CD4-positive, alpha-beta T cell treated with Interleukin-17A for 4 hours (primary cell): ENCODE measurements at regions not wholly inside any gene's neighbourhood (a gene's known extent, or its start where the extent isn't known, plus 50 kb on each side); places are given as distances from the start of the nearest gene placed in this dataset.
"Not testable (repeated sequence)": the region's sequence is repeated elsewhere in the genome, so short reads cannot be mapped to it uniquely, and the experiment has no call there.

ENCODE experiments used
- DNase-seq: peaks from one replicate; pipeline ENCODE4 v3.0.0-alpha.2; 2020; ENCODE audit warnings: mixed read lengths

- DNase-seq = no peak
Observed at GRCh38 chr17:43315858-43316521, 82.2 kb upstream of the RNU2-1 start.

GRCh38 chr17:43315369-43315768 is 81.6 kb upstream of the RNU2-1 start:
- no peak for DNase-seq

GRCh38 chr17:43314611-43315011 is 80.8 kb upstream of the RNU2-1 start:
- no peak for DNase-seq

- no peak for DNase-seq
Observed at GRCh38 chr17:43312011-43312410, 78.2 kb upstream of the RNU2-1 start.

GRCh38 chr17:43309505-43310332 is 75.9 kb upstream of the RNU2-1 start:
- DNase-seq = no peak

- no peak for DNase-seq
Observed at GRCh38 chr17:43308999-43309398, 75.2 kb upstream of the RNU2-1 start.

GRCh38 chr17:43304792-43305191 is 71.0 kb upstream of the RNU2-1 start:
- DNase-seq = not testable (repeated sequence)

- not testable (repeated sequence) for DNase-seq
Observed at GRCh38 chr17:43303049-43303448, 69.3 kb upstream of the RNU2-1 start.

GRCh38 chr17:43299300-43300076 is 65.7 kb upstream of the RNU2-1 start:
- not testable (repeated sequence) for DNase-seq

- DNase-seq = not testable (repeated sequence)
Observed at GRCh38 chr17:43289670-43290069, 55.9 kb upstream of the RNU2-1 start.

GRCh38 chr17:43283606-43284005 is 49.8 kb upstream of the RNU2-1 start:
- DNase-seq = not testable (repeated sequence)
